T-cell (primary cell): ENCODE measurements at regions not wholly inside any gene's neighbourhood (a gene's known extent, or its start where the extent isn't known, plus 50 kb on each side); places are given as distances from the start of the nearest gene placed in this dataset.

ENCODE experiments used
- ATAC-seq, 4 experiments: fragments of 200-7000 bp in 3 of 4; fragments of 150-1000 bp in 1 of 4; cut with Tn5 transposase; replicated peaks in 1 of 4; 1 replicate in 3 of 4; 2 replicates in 1 of 4; pipeline ENCODE4 v1.10.0; 2021; ENCODE audit warnings: moderate library complexity in 3 of 4, mild to moderate bottlenecking in 2 of 4, moderate number of reproducible peaks in 1 of 4
- CTCF ChIA-PET, 2 donors: fragments of 300-600 bp; sonication (Branson Sonifier 250); formaldehyde crosslinking; loops; one replicate each; lab custom pipeline; 2022; ENCODE audit warnings: antibody characterized with exemption in 2 of 2; lab: Charles Lee
- POLR2A ChIA-PET, 2 donors: fragments of 300-600 bp; sonication (Branson Sonifier 250); formaldehyde crosslinking; loops; one replicate each; lab custom pipeline; 2022; ENCODE audit warnings: antibody characterized with exemption in 2 of 2; lab: Charles Lee
- DNase-seq, 35 experiments: peaks; one replicate each; pipeline versions ENCODE4 v3.0.0 to v3.0.0-alpha.2; 2013 to 2023
- H3K27ac ChIP-seq: one replicate; pipeline ENCODE4 v1.5.1; 2013; ENCODE audit warnings: low read length
- H3K27me3 ChIP-seq, 2 experiments: replicated peaks in 1 of 2; 1 replicate in 1 of 2; 2 replicates in 1 of 2; pipeline versions ENCODE4 v1.6.1 to v1.7.0; 2013; ENCODE audit warnings: low read length in 1 of 2, mixed read lengths in 1 of 2; ENCODE audit not compliant: control insufficient read depth in 2 of 2, insufficient read depth in 2 of 2; ENCODE audit errors: extremely low read depth in 1 of 2
- H3K36me3 ChIP-seq, 2 donors: 1 replicate in 1 of 2; 2 replicates in 1 of 2; pipeline versions ENCODE4 v1.6.1 to v1.7.0; 2013; ENCODE audit warnings: low read length in 1 of 2; ENCODE audit not compliant: control insufficient read depth in 2 of 2, insufficient read depth in 1 of 2; ENCODE audit errors: extremely low read depth in 1 of 2
- H3K4me1 ChIP-seq, 2 experiments: 1 replicate in 1 of 2; 2 replicates in 1 of 2; pipeline versions ENCODE4 v1.6.1 to v1.7.0; 2013; ENCODE audit warnings: low read length in 2 of 2, mixed read lengths in 1 of 2; ENCODE audit not compliant: insufficient read depth in 2 of 2, control insufficient read depth in 1 of 2; ENCODE audit errors: extremely low read depth in 1 of 2
- H3K4me3 ChIP-seq, 2 donors: 1 replicate in 1 of 2; 2 replicates in 1 of 2; pipeline versions ENCODE4 v1.5.1 to v1.7.0; 2013; ENCODE audit warnings: mild to moderate bottlenecking in 2 of 2, low read length in 1 of 2, moderate library complexity in 1 of 2; ENCODE audit not compliant: control insufficient read depth in 1 of 2; ENCODE audit errors: extremely low read depth in 1 of 2
- H3K9me3 ChIP-seq: 2 replicates; pipeline ENCODE4 v1.7.0; 2013
- H3K27ac Mint-ChIP-seq, 2 donors: one replicate each; pipeline ENCODE4 v1.8.0; 2020 to 2021; ENCODE audit warnings: mild to moderate bottlenecking in 2 of 2, mixed read lengths in 2 of 2
- H3K27me3 Mint-ChIP-seq, 2 donors: one replicate each; pipeline ENCODE4 v1.8.0; 2021 to 2022; ENCODE audit warnings: mixed read lengths in 2 of 2
- H3K36me3 Mint-ChIP-seq: one replicate; pipeline ENCODE4 v1.8.0; 2021; ENCODE audit warnings: mixed read lengths
- H3K4me1 Mint-ChIP-seq, 3 donors: one replicate each; pipeline ENCODE4 v1.8.0; 2020 to 2022; ENCODE audit warnings: mixed read lengths in 3 of 3, mild to moderate bottlenecking in 1 of 3
- H3K4me3 Mint-ChIP-seq, 3 donors: one replicate each; pipeline ENCODE4 v1.8.0; 2020 to 2022; ENCODE audit warnings: mild to moderate bottlenecking in 3 of 3, mixed read lengths in 3 of 3, moderate library complexity in 3 of 3
- H3K9me3 Mint-ChIP-seq, 3 donors: one replicate each; pipeline ENCODE4 v1.8.0; 2020 to 2022; ENCODE audit warnings: mixed read lengths in 3 of 3
- WGBS: methylation state at CpG from one replicate; pipeline ENCODE4 v1.1.5; 2013; ENCODE audit warnings: missing lambda C conversion rate; ENCODE audit not compliant: insufficient coverage; 5-methylcytosine and 5-hydroxymethylcytosine counted together

DNA sequence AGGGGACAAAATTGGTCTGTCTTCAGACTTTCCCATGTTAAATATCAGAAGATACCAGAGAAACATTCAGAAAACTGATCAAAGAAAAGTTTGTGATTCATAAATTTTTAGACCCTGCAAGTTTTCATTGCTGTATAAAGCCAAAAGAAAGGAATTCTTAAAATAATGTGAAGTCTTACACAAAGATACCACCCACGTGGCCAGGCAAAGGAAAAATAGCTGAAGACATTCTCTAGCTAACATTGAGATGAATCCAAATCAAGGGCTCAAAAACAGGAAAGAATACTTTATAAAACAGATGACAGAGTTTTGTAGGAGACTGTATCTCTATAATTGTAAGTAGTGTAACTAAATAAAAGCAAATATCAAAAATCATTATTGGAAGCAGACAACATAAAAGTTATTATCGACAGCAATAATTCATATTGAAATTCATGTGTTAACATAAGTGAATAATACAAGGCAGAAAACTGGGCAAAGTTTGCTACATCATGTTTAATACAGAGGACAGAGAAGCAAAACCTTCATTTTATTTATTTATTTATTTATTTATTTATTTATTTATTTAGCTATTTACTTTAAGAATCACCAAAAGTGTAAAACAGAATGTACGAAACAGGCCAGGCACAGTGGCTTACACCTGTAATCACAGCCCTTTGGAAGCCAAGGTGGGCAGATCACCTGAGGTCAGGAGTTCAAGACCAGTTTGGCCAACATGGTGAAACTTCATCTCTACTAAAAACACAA, 204.6 kb upstream of the SLIT2 start:
- Mint-ChIP-seq H3K27ac (no peak overlapping the region), H3K4me1 (no peaks in the 10 kb centered on the region), H3K9me3 (peaks cover 8 to 22% (median 12%) of the 10 kb centered on the region in 3 donors), H3K27me3 (no peaks in the 10 kb centered on the region), H3K36me3 (no peaks in the 10 kb centered on the region), H3K4me3 (no peak overlapping the region)
- DNase-seq (no peak), ATAC-seq (no peak)
- H3K36me3 ChIP-seq: no peaks in the 10 kb centered on the region
- ChIA-PET POLR2A (no interaction called here), CTCF (no interaction called here)
- H3K27ac ChIP-seq: no peak overlapping the region
- H3K9me3 ChIP-seq: no peaks in the 10 kb centered on the region
- no peaks in the 10 kb centered on the region for H3K4me1 ChIP-seq
- no peaks in the 10 kb centered on the region for H3K27me3 ChIP-seq
- H3K4me3 ChIP-seq: no peak overlapping the region
- WGBS: 80% methylated on average over 1 of the region's 3 CpGs

DNA sequence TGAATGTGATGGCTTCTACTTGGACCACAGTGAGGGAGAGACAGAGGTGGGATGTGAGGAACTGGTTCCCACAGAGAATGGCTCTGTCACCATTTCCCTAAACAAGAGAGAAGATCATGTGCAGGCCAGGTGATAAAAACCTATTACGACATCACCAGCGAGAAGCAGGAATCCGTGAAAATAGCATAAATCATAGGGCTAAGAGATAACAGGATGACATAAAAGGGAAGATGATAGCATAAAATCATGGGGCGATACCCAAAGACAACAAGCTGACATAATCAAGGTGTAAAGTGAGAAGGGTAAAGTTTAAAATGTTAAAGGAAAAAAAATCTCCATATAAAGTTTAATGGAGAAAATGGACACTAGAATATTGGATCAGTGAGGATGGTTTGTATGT, 205.5 kb upstream of the SLIT2 start:
- Histone ChIP-seq H3K27ac (no peak overlapping the region), H3K9me3 (no peaks in the 10 kb centered on the region), H3K4me1 (no peaks in the 10 kb centered on the region), H3K4me3 (no peak overlapping the region), H3K27me3 (no peaks in the 10 kb centered on the region), H3K36me3 (no peaks in the 10 kb centered on the region)
- CTCF ChIA-PET: no interaction called here
- no CpG with 5 or more reads among the region's 4 CpGs for WGBS
- Mint-ChIP-seq H3K4me1 (no peaks in the 10 kb centered on the region), H3K36me3 (no peaks in the 10 kb centered on the region), H3K9me3 (peaks cover 8 to 22% (median 17%) of the 10 kb centered on the region in 3 donors), H3K27me3 (no peaks in the 10 kb centered on the region), H3K4me3 (no peak overlapping the region), H3K27ac (no peak overlapping the region)
- POLR2A ChIA-PET: no interaction called here
- no peak for ATAC-seq
- DNase-seq: no peak

- Histone ChIP-seq H3K4me3 (no peak overlapping the region), H3K27ac (no peak overlapping the region), H3K4me1 (no peaks in the 10 kb centered on the region), H3K27me3 (no peaks in the 10 kb centered on the region), H3K36me3 (no peaks in the 10 kb centered on the region), H3K9me3 (no peaks in the 10 kb centered on the region)
- no peaks in the 10 kb centered on the region for H3K4me1 Mint-ChIP-seq
- no peaks in the 10 kb centered on the region for H3K36me3 Mint-ChIP-seq
- WGBS: no CpG with 5 or more reads among the region's 3 CpGs
- H3K27ac Mint-ChIP-seq: no peak overlapping the region
- no peaks in the 10 kb centered on the region for H3K27me3 Mint-ChIP-seq
- no peak for DNase-seq
- CTCF ChIA-PET: no interaction called here
- H3K4me3 Mint-ChIP-seq: no peak overlapping the region
- ATAC-seq: no peak
- POLR2A ChIA-PET: no interaction called here
- peaks cover 8 to 22% (median 17%) of the 10 kb centered on the region in 3 donors for H3K9me3 Mint-ChIP-seq
Observed at GRCh38 chr4:20044966-20045365, 206.7 kb upstream of the SLIT2 start.

GRCh38 chr4:20044502-20044911, 207.2 kb upstream of the SLIT2 start:
- POLR2A ChIA-PET: no interaction called here
- Mint-ChIP-seq H3K36me3 (no peaks in the 10 kb centered on the region), H3K4me1 (no peaks in the 10 kb centered on the region), H3K27ac (no peak overlapping the region), H3K27me3 (no peaks in the 10 kb centered on the region), H3K9me3 (peaks cover 8 to 22% (median 17%) of the 10 kb centered on the region in 3 donors), H3K4me3 (no peak overlapping the region)
- Histone ChIP-seq H3K27me3 (no peaks in the 10 kb centered on the region), H3K4me3 (no peak overlapping the region), H3K27ac (no peak overlapping the region), H3K9me3 (no peaks in the 10 kb centered on the region), H3K36me3 (no peaks in the 10 kb centered on the region), H3K4me1 (no peaks in the 10 kb centered on the region)
- WGBS: no CpG with 5 or more reads among the region's 2 CpGs
- CTCF ChIA-PET: no interaction called here
- ATAC-seq (no peak), DNase-seq (no peak)

DNA sequence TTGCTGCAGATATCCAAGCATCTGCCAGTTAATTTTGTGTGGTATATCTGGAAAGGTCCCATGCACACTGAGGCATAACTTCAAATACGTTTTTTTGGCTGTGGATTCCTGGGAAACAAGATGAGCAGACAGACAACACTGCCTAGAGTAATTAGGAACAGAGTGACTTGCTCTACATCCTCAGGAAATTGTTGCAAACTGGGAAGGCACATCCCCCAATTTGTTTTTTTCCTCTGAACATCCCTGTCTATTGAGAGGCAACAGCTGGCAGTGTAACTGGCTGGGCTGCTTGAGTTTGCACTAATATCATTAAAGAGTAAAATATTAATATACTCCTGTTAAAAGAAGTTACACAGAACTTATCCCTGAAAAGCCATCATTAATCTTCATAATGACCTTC, 207.7 kb upstream of the SLIT2 start:
- ChIA-PET POLR2A (no interaction called here), CTCF (no interaction called here)
- H3K27me3 ChIP-seq: no peaks in the 10 kb centered on the region
- DNase-seq: no peak
- WGBS: no CpG with 5 or more reads among the region's 1 CpG
- Mint-ChIP-seq H3K36me3 (no peaks in the 10 kb centered on the region), H3K27ac (no peak overlapping the region), H3K4me1 (no peaks in the 10 kb centered on the region), H3K4me3 (no peak overlapping the region), H3K27me3 (no peaks in the 10 kb centered on the region), H3K9me3 (peaks cover 8 to 22% (median 17%) of the 10 kb centered on the region in 3 donors)
- no peaks in the 10 kb centered on the region for H3K4me1 ChIP-seq
- H3K9me3 ChIP-seq: no peaks in the 10 kb centered on the region
- no peak for ATAC-seq
- no peaks in the 10 kb centered on the region for H3K36me3 ChIP-seq
- no peak overlapping the region for H3K4me3 ChIP-seq
- H3K27ac ChIP-seq: no peak overlapping the region

- Mint-ChIP-seq H3K9me3 (peaks cover 11 to 28% (median 17%) of the 10 kb centered on the region in 3 donors), H3K27me3 (no peaks in the 10 kb centered on the region), H3K36me3 (no peaks in the 10 kb centered on the region), H3K27ac (no peak overlapping the region), H3K4me3 (no peak overlapping the region), H3K4me1 (no peaks in the 10 kb centered on the region)
- POLR2A ChIA-PET: no interaction called here
- no peaks in the 10 kb centered on the region for H3K27me3 ChIP-seq
- no peaks in the 10 kb centered on the region for H3K36me3 ChIP-seq
- no peak overlapping the region for H3K27ac ChIP-seq
- H3K4me1 ChIP-seq: no peaks in the 10 kb centered on the region
- no peaks in the 10 kb centered on the region for H3K9me3 ChIP-seq
- ATAC-seq (no peak), DNase-seq (no peak)
- no peak overlapping the region for H3K4me3 ChIP-seq
- CTCF ChIA-PET: no interaction called here
- WGBS: no CpG with 5 or more reads among the region's 4 CpGs
Observed at GRCh38 chr4:20042769-20043168, 208.9 kb upstream of the SLIT2 start.
